Nephron progenitor cell (in vitro differentiated cells): ENCODE measurements at regions not wholly inside any gene's neighbourhood (a gene's known extent, or its start where the extent isn't known, plus 50 kb on each side); places are given as distances from the start of the nearest gene placed in this dataset.

ENCODE experiments used
- DNase-seq: peaks from one replicate; pipeline ENCODE4 v3.0.0; 2021
- H3K27ac Mint-ChIP-seq: 2 replicates; pipeline ENCODE4 v1.8.0; 2021; ENCODE audit warnings: mild to moderate bottlenecking, moderate library complexity, mixed read lengths
- H3K27me3 Mint-ChIP-seq: 2 replicates; pipeline ENCODE4 v1.8.0; 2021; ENCODE audit warnings: mild to moderate bottlenecking, low read depth, mixed read lengths; ENCODE audit not compliant: poor library complexity
- H3K36me3 Mint-ChIP-seq: 2 replicates; pipeline ENCODE4 v1.8.0; 2021; ENCODE audit warnings: low read depth, mixed read lengths
- H3K4me1 Mint-ChIP-seq: 2 replicates; pipeline ENCODE4 v1.8.0; 2021; ENCODE audit warnings: mixed read lengths
- H3K4me3 Mint-ChIP-seq: 2 replicates; pipeline ENCODE4 v1.8.0; 2021; ENCODE audit warnings: mild to moderate bottlenecking, moderate library complexity, mixed read lengths
- H3K9me3 Mint-ChIP-seq: 2 replicates; pipeline ENCODE4 v1.8.0; 2021; ENCODE audit warnings: mild to moderate bottlenecking, moderate library complexity, mixed read lengths
- CTCF ChIP-seq: fragments of 200-600 bp; sonication (generic); IDR thresholded peaks from 2 replicates; pipeline ENCODE4 v1.5.0; 2021; ENCODE audit warnings: antibody characterized with exemption

- no peaks in the 10 kb centered on the region for H3K27me3 Mint-ChIP-seq
- H3K9me3 Mint-ChIP-seq: peaks cover 27% of the 10 kb centered on the region
- H3K27ac Mint-ChIP-seq: no peak overlapping the region
- TF ChIP-seq CTCF: no peak
- no peak overlapping the region for H3K4me3 Mint-ChIP-seq
- peaks cover 13% of the 10 kb centered on the region for H3K36me3 Mint-ChIP-seq
- DNase-seq: no peak
- peaks cover 22% of the 10 kb centered on the region for H3K4me1 Mint-ChIP-seq
Observed at GRCh38 chr17:65345261-65346005, 208.3 kb downstream of the RGS9 start.

GRCh38 chr17:65340401-65340800 is 203.2 kb downstream of the RGS9 start:
- H3K9me3 Mint-ChIP-seq: peaks cover 35% of the 10 kb centered on the region
- no peak overlapping the region for H3K27ac Mint-ChIP-seq
- no peak overlapping the region for H3K4me3 Mint-ChIP-seq
- no peak for TF ChIP-seq CTCF
- H3K36me3 Mint-ChIP-seq: peaks cover 9% of the 10 kb centered on the region
- no peak for DNase-seq
- H3K4me1 Mint-ChIP-seq: peaks cover 3% of the 10 kb centered on the region
- H3K27me3 Mint-ChIP-seq: no peaks in the 10 kb centered on the region

GRCh38 chr17:65334406-65334805 is 197.2 kb downstream of the RGS9 start:
- TF ChIP-seq CTCF: no peak
- peaks cover 16% of the 10 kb centered on the region for H3K9me3 Mint-ChIP-seq
- H3K4me3 Mint-ChIP-seq: no peak overlapping the region
- H3K27me3 Mint-ChIP-seq: peaks cover 3% of the 10 kb centered on the region
- H3K4me1 Mint-ChIP-seq: no peaks in the 10 kb centered on the region
- DNase-seq: no peak
- H3K27ac Mint-ChIP-seq: no peak overlapping the region
- H3K36me3 Mint-ChIP-seq: peaks cover 5% of the 10 kb centered on the region

- Mint-ChIP-seq H3K36me3 (no peaks in the 10 kb centered on the region), H3K27me3 (peaks cover 3% of the 10 kb centered on the region), H3K27ac (no peak overlapping the region), H3K4me3 (no peak overlapping the region), H3K4me1 (no peaks in the 10 kb centered on the region), H3K9me3 (peaks cover 5% of the 10 kb centered on the region)
- no peak for TF ChIP-seq CTCF
- DNase-seq: no peak
Observed at GRCh38 chr17:65332779-65333178, 195.6 kb downstream of the RGS9 start.

GRCh38 chr17:65332375-65332774 is 195.2 kb downstream of the RGS9 start:
- Mint-ChIP-seq H3K27ac (no peak overlapping the region), H3K4me3 (no peak overlapping the region), H3K36me3 (no peaks in the 10 kb centered on the region), H3K9me3 (peaks cover under 1% of the 10 kb centered on the region), H3K4me1 (no peaks in the 10 kb centered on the region), H3K27me3 (peaks cover 3% of the 10 kb centered on the region)
- TF ChIP-seq CTCF: no peak
- no peak for DNase-seq

GRCh38 chr17:65328567-65328966 is 191.4 kb downstream of the RGS9 start:
- Mint-ChIP-seq H3K27me3 (peaks cover 10% of the 10 kb centered on the region), H3K27ac (no peak overlapping the region), H3K4me3 (no peak overlapping the region), H3K4me1 (peaks cover 5% of the 10 kb centered on the region), H3K9me3 (no peaks in the 10 kb centered on the region), H3K36me3 (no peaks in the 10 kb centered on the region)
- no peak for TF ChIP-seq CTCF
- no peak for DNase-seq
